Vagina (tissue), 2 donors: ENCODE measurements at regions not wholly inside any gene's neighbourhood (a gene's known extent, or its start where the extent isn't known, plus 50 kb on each side); places are given as distances from the start of the nearest gene placed in this dataset.

Experiments
- DNase-seq, 2 donors: peaks; one replicate each; pipeline ENCODE4 v3.0.0-alpha.2; 2017; ENCODE audit errors: extremely low spot score in 2 of 2
- H3K27ac ChIP-seq: fragments of 200-600 bp; sonication (generic); one replicate; pipeline ENCODE4 v1.5.1; 2019
- H3K27me3 ChIP-seq: fragments of 200-600 bp; sonication (generic); one replicate; pipeline ENCODE4 v1.5.1; 2019
- H3K36me3 ChIP-seq, 2 donors: fragments of 200-600 bp; sonication (generic); one replicate each; pipeline ENCODE4 v1.5.1; 2017 to 2019
- H3K4me1 ChIP-seq: fragments of 200-600 bp; sonication (generic); one replicate; pipeline ENCODE4 v1.5.1; 2019
- H3K4me3 ChIP-seq, 2 donors: fragments of 200-600 bp; sonication (generic); 1 replicate in 1 of 2; 2 replicates in 1 of 2; pipeline ENCODE4 v1.5.1; 2016 to 2019
- H3K9me3 ChIP-seq: fragments of 200-600 bp; sonication (generic); one replicate; pipeline ENCODE4 v1.5.1; 2019
- CTCF ChIP-seq, 3 experiments: fragments of 450-650 bp in 2 of 3; fragments of 200-600 bp in 1 of 3; sonication (generic) in 1 of 3; IDR thresholded peaks; one replicate each; pipeline ENCODE4 v1.5.1; 2017 to 2019; ENCODE audit warnings: antibody characterized with exemption in 3 of 3, mild to moderate bottlenecking in 2 of 3, moderate library complexity in 2 of 3
- POLR2A ChIP-seq, 2 donors: fragments of 450-650 bp; IDR thresholded peaks; one replicate each; pipeline ENCODE4 v1.6.1; 2017; ENCODE audit warnings: antibody characterized with exemption in 2 of 2, mild to moderate bottlenecking in 2 of 2, moderate library complexity in 2 of 2
- POLR2AphosphoS5 ChIP-seq, 2 donors: sonication (generic); formaldehyde crosslinking; IDR thresholded peaks; one replicate each; pipeline ENCODE4 v1.9.0; 2017; ENCODE audit warnings: antibody characterized with exemption in 2 of 2, mild to moderate bottlenecking in 2 of 2, low read depth in 1 of 2; ENCODE audit not compliant: insufficient read depth in 1 of 2
- intact Hi-C: fragments of 100-400 bp; cut with DNase I; formaldehyde crosslinking; loops from one replicate; pipeline ENCODE4 v1.15.1; 2023

DNA sequence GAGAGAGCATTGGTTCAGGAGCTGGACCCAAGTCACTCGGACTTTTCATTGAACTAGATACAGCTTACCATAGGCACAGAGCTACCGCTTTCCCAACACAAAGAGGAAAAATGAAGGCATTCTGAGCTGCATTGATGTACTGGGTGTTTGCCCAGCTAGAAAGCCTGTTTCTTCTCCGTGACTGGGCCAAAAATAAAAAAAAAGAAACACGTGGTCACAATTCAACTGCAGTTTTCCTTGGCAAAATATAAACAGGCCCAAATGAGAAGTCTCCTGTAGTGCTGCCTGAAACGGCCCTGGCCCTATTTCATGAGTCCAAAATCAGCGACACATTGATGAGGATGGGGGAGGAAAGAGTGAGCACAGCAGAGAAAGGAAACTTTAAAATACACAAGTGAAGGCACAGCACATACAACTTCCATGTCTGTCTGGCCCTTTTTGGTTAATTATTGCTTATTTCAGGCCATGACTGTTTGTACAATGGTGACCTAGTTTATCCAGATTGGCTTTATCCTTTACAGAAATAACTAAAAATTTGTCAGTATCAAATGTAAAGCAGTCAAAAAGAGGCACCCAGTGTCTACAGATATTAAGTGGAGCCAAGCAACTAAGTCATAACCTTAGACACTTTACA, 179.7 kb downstream of the ICOS start:
- intact Hi-C loops: no loop called here
- no peaks in the 10 kb centered on the region for H3K27me3 ChIP-seq
- H3K4me3 ChIP-seq: no peak overlapping the region
- H3K9me3 ChIP-seq: no peaks in the 10 kb centered on the region
- TF ChIP-seq POLR2A (IDR thresholded peaks at IDR 0.05) (no peak), POLR2AphosphoS5 (IDR thresholded peaks at IDR 0.05; ENCODE audit: insufficient read depth in 1 of 2, low read depth in 1 of 2) (peak in 1 of 2 donors; percentile 11), CTCF (IDR thresholded peaks at IDR 0.05) (no peak)
- no peak for DNase-seq
- peaks cover 4% of the 10 kb centered on the region for H3K4me1 ChIP-seq
- peak overlapping the region; percentile 28 for H3K27ac ChIP-seq
- H3K36me3 ChIP-seq: no peaks in the 10 kb centered on the region

DNA sequence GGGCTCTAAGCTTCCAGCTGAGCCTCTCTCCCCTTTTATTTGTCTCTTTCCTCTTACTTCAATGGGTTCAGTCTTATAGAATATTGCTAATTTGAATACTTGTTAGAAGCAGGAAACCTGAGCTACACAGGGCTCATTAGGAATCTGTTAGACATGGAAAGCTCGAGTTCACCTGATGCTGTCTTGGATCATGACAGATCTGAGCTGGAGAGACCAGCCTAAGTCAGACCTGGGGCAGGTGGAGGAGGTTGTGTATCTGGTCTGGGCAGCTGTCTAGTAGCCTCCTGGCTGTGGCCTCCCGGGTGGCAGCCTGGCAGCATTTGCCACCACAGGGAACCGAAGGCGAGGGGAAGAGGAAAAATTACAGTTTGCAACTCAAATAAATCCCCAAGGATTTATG, 185.9 kb downstream of the ICOS start:
- no peak for DNase-seq
- no peak for TF ChIP-seq POLR2A (IDR thresholded peaks at IDR 0.05)
- no peak for TF ChIP-seq POLR2AphosphoS5 (IDR thresholded peaks at IDR 0.05; ENCODE audit: insufficient read depth in 1 of 2, low read depth in 1 of 2)
- TF ChIP-seq CTCF (IDR thresholded peaks at IDR 0.05): no peak
- Histone ChIP-seq H3K4me3 (no peak overlapping the region), H3K36me3 (no peaks in the 10 kb centered on the region), H3K27me3 (no peaks in the 10 kb centered on the region), H3K4me1 (peaks cover 2% of the 10 kb centered on the region), H3K27ac (no peak overlapping the region), H3K9me3 (no peaks in the 10 kb centered on the region)
- intact Hi-C loops: no loop called here

GRCh38 chr2:204124140-204124750, 187.7 kb downstream of the ICOS start:
- Histone ChIP-seq H3K27me3 (no peaks in the 10 kb centered on the region), H3K4me3 (no peak overlapping the region), H3K4me1 (no peaks in the 10 kb centered on the region), H3K9me3 (no peaks in the 10 kb centered on the region), H3K36me3 (no peaks in the 10 kb centered on the region), H3K27ac (no peak overlapping the region)
- intact Hi-C loops: no loop called here
- DNase-seq: no peak
- no peak for TF ChIP-seq POLR2A (IDR thresholded peaks at IDR 0.05)

DNA sequence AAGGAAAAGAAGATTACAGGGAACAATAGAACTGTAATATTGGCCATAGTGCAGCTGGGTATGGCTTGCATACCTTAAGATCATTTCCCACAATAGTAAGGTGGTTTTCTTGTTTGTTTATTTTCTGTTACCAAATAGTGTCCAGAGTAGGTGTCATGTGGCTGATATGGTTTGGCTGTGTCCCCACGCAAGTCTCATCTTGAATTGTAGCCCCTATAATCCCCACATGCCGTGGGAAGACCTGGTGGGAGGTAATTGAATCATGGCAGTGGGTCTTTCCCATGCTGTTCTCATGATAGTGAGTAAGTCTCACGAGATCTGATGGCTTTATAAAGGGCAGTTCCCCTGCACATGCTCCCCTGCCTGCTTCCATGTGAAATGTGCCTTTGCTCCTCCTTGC, 190.1 kb downstream of the ICOS start:
- Histone ChIP-seq H3K27ac (no peak overlapping the region), H3K4me3 (no peak overlapping the region), H3K9me3 (no peaks in the 10 kb centered on the region), H3K27me3 (no peaks in the 10 kb centered on the region), H3K36me3 (no peaks in the 10 kb centered on the region), H3K4me1 (no peaks in the 10 kb centered on the region)
- TF ChIP-seq POLR2AphosphoS5 (IDR thresholded peaks at IDR 0.05; ENCODE audit: insufficient read depth in 1 of 2, low read depth in 1 of 2) (no peak), CTCF (IDR thresholded peaks at IDR 0.05) (no peak), POLR2A (IDR thresholded peaks at IDR 0.05) (no peak)
- DNase-seq: no peak
- intact Hi-C loops: no loop called here

DNA sequence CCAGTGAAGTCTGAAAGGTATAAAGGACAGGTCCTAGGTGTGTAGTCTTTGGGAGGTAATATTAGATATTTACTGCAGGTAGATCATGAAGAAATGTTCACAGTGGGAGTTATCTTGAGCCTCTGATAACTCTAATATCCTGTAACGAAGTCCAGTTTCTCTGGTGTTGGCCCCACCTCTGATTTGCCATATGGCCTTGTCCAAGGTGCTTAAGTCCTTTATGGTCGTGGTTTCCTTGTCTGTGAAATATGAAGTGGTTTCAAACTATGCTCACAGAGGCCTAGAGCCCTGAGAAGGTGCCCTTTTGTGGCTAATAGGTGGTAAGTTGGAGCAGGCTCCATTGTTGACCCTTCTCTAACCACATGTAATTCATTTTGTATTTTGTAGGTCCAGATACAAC, 190.7 kb downstream of the ICOS start:
- H3K36me3 ChIP-seq: no peaks in the 10 kb centered on the region
- no peak overlapping the region for H3K27ac ChIP-seq
- H3K4me1 ChIP-seq: no peaks in the 10 kb centered on the region
- no peak overlapping the region for H3K4me3 ChIP-seq
- no peaks in the 10 kb centered on the region for H3K9me3 ChIP-seq
- DNase-seq: no peak
- no peaks in the 10 kb centered on the region for H3K27me3 ChIP-seq
- TF ChIP-seq POLR2A (IDR thresholded peaks at IDR 0.05): no peak
- no peak for TF ChIP-seq CTCF (IDR thresholded peaks at IDR 0.05)
- no peak for TF ChIP-seq POLR2AphosphoS5 (IDR thresholded peaks at IDR 0.05; ENCODE audit: insufficient read depth in 1 of 2, low read depth in 1 of 2)
- intact Hi-C loops: no loop called here
